Hematopoietic multipotent progenitor cell treated with erythropoietin and hydrocortisone succinate and interleukin-3 and kit ligand, for 4 days (in vitro differentiated cells): ENCODE measurements at regions not wholly inside any gene's neighbourhood (a gene's known extent, or its start where the extent isn't known, plus 50 kb on each side); places are given as distances from the start of the nearest gene placed in this dataset.
"Not testable (repeated sequence)": the region's sequence is repeated elsewhere in the genome, so short reads cannot be mapped to it uniquely, and the experiment has no call there.

Experiments used
- DNase-seq: peaks from one replicate; pipeline ENCODE4 v3.0.0-alpha.2; 2015

- no peak for DNase-seq
Measured at GRCh38 chrX:8018934-8019333, 91.7 kb upstream of the PNPLA4 start.

GRCh38 chrX:8010105-8010504 is 82.9 kb upstream of the PNPLA4 start:
- DNase-seq: no peak

GRCh38 chrX:8005678-8006347 is 78.6 kb upstream of the PNPLA4 start:
- DNase-seq: no peak

DNA sequence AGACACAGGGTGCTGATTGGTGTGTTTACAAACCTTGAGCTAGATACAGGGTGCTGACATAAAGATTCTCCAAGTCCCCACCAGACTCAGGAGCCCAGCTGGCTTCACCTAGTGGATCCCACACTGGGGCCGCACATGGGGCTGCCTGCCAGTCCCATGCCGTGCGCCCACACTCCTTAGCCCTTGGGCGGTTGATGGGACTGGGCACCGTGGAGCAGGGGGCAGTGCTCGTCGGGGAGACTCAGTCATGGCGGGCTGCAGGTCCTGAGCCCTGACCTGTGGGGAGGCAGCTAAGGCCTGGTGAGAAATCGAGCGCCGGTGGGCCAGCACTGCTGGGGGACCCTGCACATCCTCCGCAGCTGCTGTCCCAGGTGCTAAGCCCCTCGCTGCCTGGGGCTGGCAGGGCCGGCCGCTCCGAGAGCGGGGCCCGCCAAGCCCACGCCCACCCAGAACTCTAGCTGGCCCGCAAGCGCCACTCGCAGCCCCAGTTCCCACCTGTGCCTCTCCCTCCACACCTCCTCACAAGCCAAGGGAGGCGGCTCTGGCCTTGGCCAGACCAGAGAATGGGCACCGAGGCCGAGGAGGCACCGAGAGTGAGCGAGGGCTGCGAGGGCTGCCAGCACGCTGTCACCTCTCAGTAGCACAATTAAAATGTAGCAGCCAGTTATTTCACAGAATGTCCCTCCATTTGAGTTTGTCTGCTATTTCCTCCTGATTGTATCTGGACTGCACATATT is 76.1 kb upstream of the PNPLA4 start:
- DNase-seq: no peak

DNA sequence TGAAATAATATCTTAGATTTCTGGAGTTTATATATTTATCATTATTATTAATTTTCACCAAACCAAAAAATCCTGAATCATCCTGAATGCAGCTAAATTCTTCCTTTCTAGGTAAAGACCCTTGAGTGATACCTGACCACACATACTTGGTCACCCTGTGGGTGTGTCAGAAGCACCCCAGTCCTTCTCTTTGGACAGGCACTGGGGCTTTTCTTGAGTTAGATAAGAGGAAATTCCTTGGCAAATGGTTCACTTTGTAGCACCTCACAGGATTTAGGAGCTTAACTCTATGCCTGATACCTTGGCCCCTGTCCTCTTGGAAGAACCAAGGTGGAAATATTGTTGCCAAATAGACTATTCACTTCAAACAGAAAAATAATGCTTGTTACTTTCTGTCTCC is 69.6 kb upstream of the PNPLA4 start:
- no peak for DNase-seq

GRCh38 chrX:7996414-7996813 is 69.2 kb upstream of the PNPLA4 start:
- peak; percentile 61 for DNase-seq

DNA sequence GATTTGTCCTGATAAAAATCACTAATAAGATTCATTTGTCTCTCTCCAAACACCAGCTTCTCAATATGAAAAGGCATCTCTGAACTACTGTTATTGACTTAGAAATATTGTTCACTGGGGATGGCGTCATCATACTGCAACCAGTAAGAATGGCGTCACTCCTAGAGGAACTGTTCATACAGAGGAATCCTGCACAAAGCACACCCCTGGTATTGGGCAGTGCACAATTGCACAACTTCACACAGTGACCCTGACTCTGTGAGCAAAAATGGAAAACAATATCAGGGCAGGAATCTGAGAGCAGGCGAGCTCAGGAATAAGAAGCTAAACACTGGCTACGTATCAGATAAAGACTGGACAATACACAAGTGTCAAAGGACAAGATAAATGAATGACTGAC is 66.7 kb upstream of the PNPLA4 start:
- no peak for DNase-seq

DNA sequence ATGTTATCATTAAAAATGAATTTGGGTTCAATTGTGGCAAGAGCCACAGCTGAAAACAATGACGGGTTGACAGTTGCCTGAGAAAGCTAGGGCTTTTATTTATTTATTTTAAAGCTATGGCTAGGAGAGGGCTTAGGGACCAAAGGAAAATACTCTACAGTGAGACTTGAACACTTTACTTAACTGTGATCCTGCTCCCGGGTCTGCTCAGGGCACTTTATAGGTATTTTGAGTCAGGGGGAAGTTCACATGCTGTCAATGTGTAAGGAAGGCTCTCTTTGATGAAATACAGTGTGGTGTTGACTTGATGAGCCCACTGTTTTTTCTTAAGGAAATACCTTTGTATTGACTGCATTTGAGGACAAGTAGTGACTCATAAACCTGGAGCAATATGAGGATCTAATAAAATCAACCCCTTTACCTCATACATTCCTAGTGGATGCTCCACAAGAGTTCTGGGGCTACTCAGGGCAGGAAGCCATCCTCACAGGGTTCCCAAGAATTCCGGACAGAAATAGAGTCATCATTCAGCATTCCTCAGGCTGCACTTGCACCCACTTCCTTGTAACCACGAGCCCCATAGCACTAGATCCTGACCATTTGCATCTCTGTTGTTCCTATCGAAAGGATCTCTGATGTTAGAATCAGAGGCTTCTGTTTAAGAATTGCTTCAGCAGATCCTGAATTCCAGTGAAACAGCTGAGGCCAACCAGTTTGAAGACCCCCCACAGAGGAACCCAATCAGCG is 61.0 kb upstream of the PNPLA4 start:
- not testable (repeated sequence) for DNase-seq

DNA sequence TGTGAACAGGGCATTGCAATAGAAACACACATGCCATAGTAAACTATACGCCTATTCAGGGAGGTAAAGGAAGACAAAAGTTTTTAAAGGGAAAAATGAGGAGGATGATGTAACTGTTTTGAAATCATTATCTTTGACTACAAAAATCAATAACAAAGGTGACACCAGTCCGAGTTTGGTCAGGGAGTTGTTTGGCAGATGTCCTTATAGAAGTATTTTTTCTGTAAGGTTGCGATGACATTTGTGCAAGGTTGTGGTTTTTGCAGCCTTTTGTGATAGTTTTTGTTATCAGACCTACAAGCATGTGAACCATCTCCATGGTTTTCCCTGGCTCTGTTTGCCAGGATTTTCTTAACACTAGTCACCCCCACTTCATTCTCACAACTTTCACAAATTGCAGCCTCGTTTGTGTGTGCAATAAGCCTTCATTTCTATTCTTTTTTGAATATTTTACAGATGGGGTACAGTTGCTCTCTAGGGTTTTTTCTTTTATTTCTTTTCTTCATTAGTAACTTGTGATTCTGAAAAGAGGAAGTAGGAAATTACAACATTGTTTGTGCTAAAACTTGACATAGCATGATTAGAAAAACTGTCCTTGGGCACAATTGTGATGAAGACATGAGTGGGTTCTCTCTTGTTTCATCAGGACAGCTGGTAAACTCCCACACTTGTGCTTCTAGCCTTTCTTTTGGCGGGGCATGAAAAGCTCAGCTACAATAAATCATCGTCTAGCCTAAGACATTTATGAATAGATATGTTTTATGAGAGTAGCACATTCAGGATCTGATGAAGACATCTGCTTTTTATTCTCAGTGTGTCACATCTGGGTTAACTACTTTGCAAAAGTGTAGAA is 60.2 kb upstream of the PNPLA4 start:
- DNase-seq: peak; percentile 66

DNA sequence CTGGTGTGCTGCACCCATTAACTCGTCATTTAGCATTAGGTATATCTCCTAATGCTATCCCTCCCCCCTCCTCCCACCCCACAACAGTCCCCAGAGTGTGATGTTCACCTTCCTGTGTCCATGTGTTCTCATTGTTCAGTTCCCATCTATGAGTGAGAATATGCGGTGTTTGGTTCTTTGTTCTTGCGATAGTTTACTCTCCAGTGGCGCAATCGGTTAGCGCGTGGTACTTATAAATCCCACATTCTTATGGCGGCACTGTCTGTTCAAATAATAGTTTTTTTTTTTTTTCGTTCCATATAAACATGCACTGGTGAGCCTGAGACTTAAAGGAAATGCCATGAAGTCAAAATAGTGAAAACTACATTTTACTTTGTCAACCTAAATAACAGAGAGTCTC is 59.5 kb upstream of the PNPLA4 start:
- DNase-seq: peak; percentile 4

GRCh38 chrX:7985568-7985967 is 58.4 kb upstream of the PNPLA4 start:
- DNase-seq: no peak

- DNase-seq: peak; percentile 6
Measured at GRCh38 chrX:7983581-7983980, 56.4 kb upstream of the PNPLA4 start.
